H9 (cell line): ENCODE measurements at regions not wholly inside any gene's neighbourhood (a gene's known extent, or its start where the extent isn't known, plus 50 kb on each side); places are given as distances from the start of the nearest gene placed in this dataset.

Experiments
- DNase-seq: peaks from one replicate; pipeline ENCODE4 v3.0.0-alpha.2; 2017
- H2AFZ ChIP-seq: one replicate; pipeline ENCODE4 v1.6.1; 2013; ENCODE audit warnings: mild to moderate bottlenecking, low read length, control low read depth, moderate library complexity
- H2AK5ac ChIP-seq: 2 replicates; pipeline ENCODE4 v1.6.1; 2013; ENCODE audit warnings: low read length, control low read depth, mixed read lengths; ENCODE audit not compliant: insufficient read length
- H2BK120ac ChIP-seq: one replicate; pipeline ENCODE4 v1.6.1; 2013; ENCODE audit warnings: low read depth, mild to moderate bottlenecking, low read length, control low read depth, inconsistent platforms; ENCODE audit not compliant: poor library complexity, severe bottlenecking
- H2BK12ac ChIP-seq: 2 replicates; pipeline ENCODE4 v1.6.1; 2013; ENCODE audit warnings: low read length, control low read depth, mixed read lengths, low read depth; ENCODE audit not compliant: insufficient read length
- H2BK15ac ChIP-seq: 2 replicates; pipeline ENCODE4 v1.6.1; 2013; ENCODE audit warnings: low read depth, low read length, control low read depth
- H2BK20ac ChIP-seq: one replicate; pipeline ENCODE4 v1.6.1; 2013; ENCODE audit warnings: low read depth, mild to moderate bottlenecking, low read length, control low read depth, inconsistent platforms; ENCODE audit not compliant: poor library complexity, severe bottlenecking
- H2BK5ac ChIP-seq: 2 replicates; pipeline ENCODE4 v1.6.1; 2013; ENCODE audit warnings: low read length, control low read depth, mixed read lengths; ENCODE audit not compliant: insufficient read length
- H3K14ac ChIP-seq: 2 replicates; pipeline ENCODE4 v1.6.1; 2013; ENCODE audit warnings: low read length, control low read depth; ENCODE audit not compliant: insufficient read depth
- H3K18ac ChIP-seq: 2 replicates; pipeline ENCODE4 v1.6.1; 2013; ENCODE audit warnings: low read depth, mild to moderate bottlenecking, mixed read lengths, low read length, control low read depth; ENCODE audit not compliant: insufficient read length
- H3K23ac ChIP-seq: 2 replicates; pipeline ENCODE4 v1.6.1; 2013; ENCODE audit warnings: low read length, control low read depth, mixed read lengths, low read depth; ENCODE audit not compliant: insufficient read length
- H3K23me2 ChIP-seq: 2 replicates; pipeline ENCODE4 v1.6.1; 2013; ENCODE audit warnings: low read depth, mild to moderate bottlenecking, mixed read lengths, low read length, control low read depth; ENCODE audit not compliant: insufficient read length, poor library complexity, severe bottlenecking
- H3K27ac ChIP-seq: 2 replicates; pipeline ENCODE4 v1.5.1; 2013; ENCODE audit warnings: low read length, control low read depth, mixed read lengths, low read depth; ENCODE audit not compliant: insufficient read length
- H3K27me3 ChIP-seq: 2 replicates; pipeline ENCODE4 v1.6.1; 2013; ENCODE audit warnings: low read length, control low read depth, inconsistent platforms; ENCODE audit not compliant: insufficient read depth
- H3K4ac ChIP-seq: 2 replicates; pipeline ENCODE4 v1.6.1; 2013; ENCODE audit warnings: low read depth, mild to moderate bottlenecking, control low read depth, inconsistent platforms, low read length, moderate library complexity
- H3K4me1 ChIP-seq: 2 replicates; pipeline ENCODE4 v1.6.1; 2013; ENCODE audit warnings: low read length, control low read depth, inconsistent platforms; ENCODE audit not compliant: insufficient read depth
- H3K4me2 ChIP-seq: 2 replicates; pipeline ENCODE4 v1.6.1; 2013; ENCODE audit warnings: low read length, control low read depth, mixed read lengths; ENCODE audit not compliant: insufficient read length, insufficient read depth
- H3K56ac ChIP-seq: 2 replicates; pipeline ENCODE4 v1.6.1; 2013; ENCODE audit warnings: low read depth, mild to moderate bottlenecking, mixed read lengths, low read length, control low read depth; ENCODE audit not compliant: insufficient read length
- H3K79me1 ChIP-seq: 2 replicates; pipeline ENCODE4 v1.6.1; 2013; ENCODE audit warnings: low read depth, mild to moderate bottlenecking, moderate library complexity, low read length, control low read depth, inconsistent platforms; ENCODE audit not compliant: insufficient read depth, poor library complexity, severe bottlenecking
- H3K79me2 ChIP-seq: 2 replicates; pipeline ENCODE4 v1.6.1; 2013; ENCODE audit warnings: low read length, control low read depth, inconsistent platforms; ENCODE audit not compliant: insufficient read depth
- H3K9ac ChIP-seq: 2 replicates; pipeline ENCODE4 v1.6.1; 2013; ENCODE audit warnings: low read length, control low read depth, mixed read lengths; ENCODE audit not compliant: insufficient read length; ENCODE audit errors: extremely low read depth
- H3K9me3 ChIP-seq: one replicate; pipeline ENCODE4 v1.6.1; 2013; ENCODE audit warnings: low read depth, low read length, inconsistent platforms; ENCODE audit not compliant: control insufficient read depth
- H3T11ph ChIP-seq: one replicate; pipeline ENCODE4 v1.6.1; 2013; ENCODE audit warnings: mild to moderate bottlenecking, low read length, control low read depth, inconsistent platforms
- H4K20me1 ChIP-seq: one replicate; pipeline ENCODE4 v1.6.1; 2013; ENCODE audit not compliant: control insufficient read depth, insufficient read length, insufficient read depth
- H4K5ac ChIP-seq: 2 replicates; pipeline ENCODE4 v1.6.1; 2013; ENCODE audit warnings: low read depth, mild to moderate bottlenecking, mixed read lengths, low read length, control low read depth; ENCODE audit not compliant: insufficient read length
- H4K8ac ChIP-seq: replicated peaks from 2 replicates; pipeline ENCODE4 v1.6.1; 2013; ENCODE audit warnings: low read length, control low read depth, mixed read lengths, low read depth; ENCODE audit not compliant: insufficient read length
- H4K91ac ChIP-seq: 2 replicates; pipeline ENCODE4 v1.6.1; 2013; ENCODE audit warnings: low read depth, mild to moderate bottlenecking, moderate library complexity, mixed read lengths, low read length, control low read depth; ENCODE audit not compliant: insufficient read length
- H3K27ac Mint-ChIP-seq, 3 experiments: 2 replicates in 2 of 3; 3 replicates in 1 of 3; pipeline ENCODE4 v1.8.0; 2020 to 2021; ENCODE audit warnings: mixed read lengths in 3 of 3, mild to moderate bottlenecking in 1 of 3, moderate library complexity in 1 of 3
- H3K27me3 Mint-ChIP-seq: 2 replicates; pipeline ENCODE4 v1.8.0; 2021; ENCODE audit warnings: low read depth, mild to moderate bottlenecking, moderate library complexity, mixed read lengths
- H3K36me3 Mint-ChIP-seq, 3 experiments: 2 replicates in 2 of 3; 3 replicates in 1 of 3; pipeline ENCODE4 v1.8.0; 2020 to 2021; ENCODE audit warnings: low read depth in 3 of 3, mixed read lengths in 3 of 3; ENCODE audit not compliant: insufficient read depth in 1 of 3
- H3K4me1 Mint-ChIP-seq, 2 experiments: 2 replicates each; pipeline ENCODE4 v1.8.0; 2020; ENCODE audit warnings: mixed read lengths in 2 of 2
- H3K4me3 Mint-ChIP-seq, 2 experiments: 2 replicates in 1 of 2; 3 replicates in 1 of 2; pipeline ENCODE4 v1.8.0; 2020 to 2021; ENCODE audit warnings: mild to moderate bottlenecking in 2 of 2, mixed read lengths in 2 of 2, moderate library complexity in 1 of 2
- H3K9me3 Mint-ChIP-seq, 2 experiments: 2 replicates in 1 of 2; 3 replicates in 1 of 2; pipeline ENCODE4 v1.8.0; 2020; ENCODE audit warnings: mild to moderate bottlenecking in 2 of 2, mixed read lengths in 2 of 2, moderate library complexity in 1 of 2
- CTCF ChIP-seq: fragments of 200-600 bp; sonication (generic); conservative IDR thresholded peaks from 3 replicates; pipeline ENCODE4 v1.8.0; 2021; ENCODE audit warnings: antibody characterized with exemption, mild to moderate bottlenecking
- WGBS: extraction: QIAGEN DNeasy Blood & Tissue Kit; methylation state at CpG from one replicate; pipeline ENCODE4 v1.1.7; 2013; ENCODE audit warnings: missing lambda C conversion rate, low lambda C conversion rate, mixed read lengths; ENCODE audit not compliant: insufficient read length; ENCODE audit errors: extremely low coverage; 5-methylcytosine and 5-hydroxymethylcytosine counted together

- Histone ChIP-seq H3K18ac (no peak overlapping the region), H3K9me3 (no peaks in the 10 kb centered on the region), H2BK15ac (no peak overlapping the region), H3K79me1 (no peaks in the 10 kb centered on the region), H3K79me2 (no peaks in the 10 kb centered on the region), H2BK12ac (no peak overlapping the region), H3K27me3 (no peaks in the 10 kb centered on the region), H3K56ac (no peak overlapping the region), H3K4ac (no peak overlapping the region), H2BK5ac (no peak overlapping the region), H2BK20ac (no peak overlapping the region), H4K20me1 (no peaks in the 10 kb centered on the region), H3T11ph (no peak overlapping the region), H3K4me1 (no peaks in the 10 kb centered on the region; the same call in 1 of the 2 replicates), H3K4me2 (no peak overlapping the region), H4K91ac (no peak overlapping the region), H3K14ac (no peak overlapping the region), H4K5ac (no peak overlapping the region), H3K9ac (no peak overlapping the region), H3K27ac (no peak overlapping the region), H4K8ac (no peak overlapping the region), H3K23ac (no peak overlapping the region), H2AFZ (no peak overlapping the region), H2BK120ac (no peak overlapping the region), H3K23me2 (no peaks in the 10 kb centered on the region), H2AK5ac (no peak overlapping the region)
- WGBS = no CpG with 5 or more reads among the region's 2 CpGs
- Mint-ChIP-seq H3K9me3 (peaks cover 3 to 14% of the 10 kb centered on the region in 2 experiments; a peak in 4 of 5 replicates), H3K27ac (peak overlapping the region in 1 of 3 experiments; percentile 25; a peak in 3 of 7 replicates), H3K4me1 (peaks cover 6 to 19% of the 10 kb centered on the region in 2 experiments; a peak in 3 of 4 replicates), H3K27me3 (no peaks in the 10 kb centered on the region), H3K4me3 (no peak overlapping the region), H3K36me3 (peaks cover 0 to 3% (median 0%) of the 10 kb centered on the region in 3 experiments; a peak in 4 of 7 replicates)
- peak; percentile 48 for DNase-seq
- peak; percentile 77 for TF ChIP-seq CTCF
Measured at GRCh38 chr11:104609311-104610085, 288.8 kb downstream of the CASP12 start.
